ENCODE measurements at regions not wholly inside any gene's neighbourhood (a gene's known extent, or its start where the extent isn't known, plus 50 kb on each side); places are given as distances from the start of the nearest gene placed in this dataset.

DNA sequence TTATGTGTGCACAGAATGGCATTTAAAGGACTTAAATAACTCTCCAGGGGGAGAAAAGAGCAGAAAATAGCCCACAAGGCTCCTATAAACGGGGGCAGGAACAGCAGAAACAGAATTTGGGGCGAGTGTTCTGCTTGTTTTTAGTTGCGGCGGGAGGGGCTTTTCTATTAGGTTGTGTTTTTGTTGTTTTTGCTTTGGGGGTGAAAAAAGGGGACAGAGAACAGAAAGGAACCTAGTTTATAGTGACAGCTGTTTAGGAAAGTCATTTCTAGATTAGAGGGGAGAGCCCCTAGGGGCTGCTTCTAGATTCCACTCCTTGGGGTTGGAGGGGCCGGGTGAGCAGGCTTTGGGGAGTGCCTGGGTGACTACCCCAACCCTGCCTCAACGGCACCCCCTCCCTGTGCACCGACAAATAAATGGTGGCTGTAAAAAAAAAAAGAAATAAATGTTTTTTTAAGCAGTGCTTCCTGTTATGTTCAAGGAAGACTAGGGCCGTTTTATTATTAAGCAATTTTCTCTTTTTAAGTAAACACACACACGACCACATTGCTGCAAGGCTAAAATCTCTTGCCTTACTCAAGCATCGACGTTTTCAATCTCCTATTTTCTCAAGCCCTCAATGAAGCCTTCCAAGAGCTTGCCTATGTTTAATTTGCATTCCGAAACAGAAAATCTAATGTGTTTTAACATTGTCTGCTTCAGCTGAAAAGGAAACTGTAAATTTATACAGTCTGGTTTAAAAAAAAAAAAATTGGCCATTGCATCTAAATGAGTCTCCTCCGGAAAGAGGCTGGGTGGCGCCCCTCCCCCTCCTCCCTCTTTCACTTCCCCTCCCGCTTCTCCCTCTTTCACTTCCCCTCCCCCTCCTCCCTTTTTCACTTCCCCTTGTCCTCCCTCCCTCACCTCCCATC is 123.3 kb upstream of the TBL1X start:
- no peaks in the 10 kb centered on the region for H3K79me2 ChIP-seq (ENCODE audit: low read length)
- H3K4me3 ChIP-seq (ENCODE audit: low read length), result peak overlapping the region; percentile 61
- no peaks in the 10 kb centered on the region for H3K36me3 ChIP-seq (ENCODE audit: low read depth, low read length)
- intact Hi-C loops (cut with micrococcal nuclease), result loop anchor here (1.0 to 5.0 kb wide), 3 partner anchors 109 to 179 kb away; no protein-coding TSS in a partner anchor
- TF ChIP-seq, protein P1, sequence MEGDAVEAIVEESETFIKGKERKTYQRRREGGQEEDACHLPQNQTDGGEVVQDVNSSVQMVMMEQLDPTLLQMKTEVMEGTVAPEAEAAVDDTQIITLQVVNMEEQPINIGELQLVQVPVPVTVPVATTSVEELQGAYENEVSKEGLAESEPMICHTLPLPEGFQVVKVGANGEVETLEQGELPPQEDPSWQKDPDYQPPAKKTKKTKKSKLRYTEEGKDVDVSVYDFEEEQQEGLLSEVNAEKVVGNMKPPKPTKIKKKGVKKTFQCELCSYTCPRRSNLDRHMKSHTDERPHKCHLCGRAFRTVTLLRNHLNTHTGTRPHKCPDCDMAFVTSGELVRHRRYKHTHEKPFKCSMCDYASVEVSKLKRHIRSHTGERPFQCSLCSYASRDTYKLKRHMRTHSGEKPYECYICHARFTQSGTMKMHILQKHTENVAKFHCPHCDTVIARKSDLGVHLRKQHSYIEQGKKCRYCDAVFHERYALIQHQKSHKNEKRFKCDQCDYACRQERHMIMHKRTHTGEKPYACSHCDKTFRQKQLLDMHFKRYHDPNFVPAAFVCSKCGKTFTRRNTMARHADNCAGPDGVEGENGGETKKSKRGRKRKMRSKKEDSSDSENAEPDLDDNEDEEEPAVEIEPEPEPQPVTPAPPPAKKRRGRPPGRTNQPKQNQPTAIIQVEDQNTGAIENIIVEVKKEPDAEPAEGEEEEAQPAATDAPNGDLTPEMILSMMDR (conservative IDR thresholded peaks at IDR 0.05; ENCODE audit: low read depth, low read length), result peak; percentile 22; the same call in 1 of the 2 replicates
- TF ChIP-seq EZH2phosphoT487 (IDR thresholded peaks at IDR 0.05; ENCODE audit: borderline replicate concordance, low read length), result no peak
- no peaks in the 10 kb centered on the region for H3K27me3 ChIP-seq (ENCODE audit: low read length)
- ATAC-seq (peak; percentile 47), DNase-seq (peak; percentile 59)
- no peaks in the 10 kb centered on the region for H3K9me3 ChIP-seq (ENCODE audit: low read length)
- H2AFZ ChIP-seq (ENCODE audit: low read length), result peak overlapping the region; percentile 86
- no peaks in the 10 kb centered on the region for H3F3A ChIP-seq (ENCODE audit: low read length, unreplicated experiment)
- peak overlapping the region; percentile 75 for H3K9ac ChIP-seq (ENCODE audit: low read length)
- TSS peak; percentile 42 for BruUV-seq (replicated peaks)
- ChIA-PET CTCF (interaction anchor here (0.7 to 0.9 kb wide), 3 partner anchors 170 to 525 kb away, joined by 4 to 7 read pairs (median 5); no protein-coding TSS in a partner anchor), POLR2A (ENCODE audit: unreplicated experiment) (interaction anchor here (0.6 to 0.7 kb wide), 2 partner anchors 11 to 33 kb away, joined by 3 to 7 read pairs; no protein-coding TSS in a partner anchor)
- no peaks in the 10 kb centered on the region for H3K9me2 ChIP-seq (replicated peaks; ENCODE audit: low read length)
- peak overlapping the region; percentile 97 for H3K27ac ChIP-seq (ENCODE audit: low read length)
- peaks cover 24% of the 10 kb centered on the region for H3K4me1 ChIP-seq (ENCODE audit: insufficient read depth, low read length)
- no peaks in the 10 kb centered on the region for H4K20me1 ChIP-seq (ENCODE audit: low read length)
- peak overlapping the region; percentile 84 for H3K4me2 ChIP-seq (ENCODE audit: low read length)

DNA sequence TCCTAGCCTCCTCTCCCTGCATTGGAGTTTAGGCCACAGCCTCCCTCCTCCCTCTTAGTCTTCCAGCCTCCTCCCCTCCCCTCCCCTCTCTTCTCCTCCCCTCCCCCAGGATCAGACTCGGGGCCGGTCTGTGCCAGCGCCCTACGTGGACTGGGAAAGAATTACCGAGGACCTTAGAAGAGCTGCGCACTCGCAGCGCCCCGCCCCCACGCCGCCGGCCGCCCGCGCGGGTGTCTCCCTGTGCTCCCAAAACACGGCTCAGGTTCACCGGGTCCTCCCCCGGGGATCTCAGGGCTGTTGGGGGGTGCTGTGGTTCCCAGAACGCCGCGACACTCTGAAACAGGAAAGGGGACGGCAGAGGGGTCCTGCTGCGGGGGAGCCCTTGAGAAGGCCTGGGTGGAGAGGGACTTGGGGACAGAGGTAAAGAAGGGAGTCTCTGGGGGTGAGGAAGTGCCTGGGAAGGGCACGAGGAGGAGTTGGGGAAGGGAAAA is 122.3 kb upstream of the TBL1X start:
- ChIA-PET POLR2A (ENCODE audit: unreplicated experiment) (interaction anchor here (0.7 kb wide), 1 partner anchor 369 kb away, joined by 43 read pairs; no protein-coding TSS in a partner anchor), CTCF (no interaction called here)
- Histone ChIP-seq H3K9me2 (replicated peaks; ENCODE audit: low read length) (no peaks in the 10 kb centered on the region), H3K4me2 (ENCODE audit: low read length) (peak overlapping the region; percentile 48; the same call in 1 of the 2 replicates), H3K79me2 (ENCODE audit: low read length) (no peaks in the 10 kb centered on the region), H3K36me3 (ENCODE audit: low read depth, low read length) (no peaks in the 10 kb centered on the region), H3K4me3 (ENCODE audit: low read length) (no peak overlapping the region), H3K9ac (ENCODE audit: low read length) (no peak overlapping the region), H3K4me1 (ENCODE audit: insufficient read depth, low read length) (peaks cover 24% of the 10 kb centered on the region), H3K27ac (ENCODE audit: low read length) (no peak overlapping the region), H3F3A (ENCODE audit: low read length, unreplicated experiment) (no peaks in the 10 kb centered on the region), H4K20me1 (ENCODE audit: low read length) (no peaks in the 10 kb centered on the region), H3K27me3 (ENCODE audit: low read length) (no peaks in the 10 kb centered on the region), H2AFZ (ENCODE audit: low read length) (0 out of 2 replicates have a peak overlapping the region, but pooled peaks have one; percentile 45), H3K9me3 (ENCODE audit: low read length) (no peaks in the 10 kb centered on the region)
- intact Hi-C loops (cut with micrococcal nuclease), result loop anchor here (1.0 to 5.0 kb wide), 3 partner anchors 110 to 180 kb away; no protein-coding TSS in a partner anchor
- ATAC-seq, result peak; percentile 69
- TF ChIP-seq, protein P1 (conservative IDR thresholded peaks at IDR 0.05; ENCODE audit: low read depth, low read length), result no peak
- TF ChIP-seq EZH2phosphoT487 (IDR thresholded peaks at IDR 0.05; ENCODE audit: borderline replicate concordance, low read length) (no peak), EZH2 (IDR thresholded peaks at IDR 0.05; ENCODE audit: low read length, unreplicated experiment) (no peak)
- peak; percentile 87 for DNase-seq
- BruUV-seq (replicated peaks), result no TSS peak

All from PC-3 (cell line).